BLaER1 treated with 17β-estradiol and CSF1 and Interleukin-3, amounts not matched to agents 10 nM and 100 nM (cell line): ENCODE measurements at regions not wholly inside any gene's neighbourhood (a gene's known extent, or its start where the extent isn't known, plus 50 kb on each side); places are given as distances from the start of the nearest gene placed in this dataset.
"Not testable (repeated sequence)": the region's sequence is repeated elsewhere in the genome, so short reads cannot be mapped to it uniquely, and the experiment has no call there.

Experiments used
- H3K27ac ChIP-seq, 11 experiments: shearing (Covaris generic); formaldehyde crosslinking; 2 replicates each; pipeline ENCODE4 v1.8.1; 2022
- H3K27me3 ChIP-seq, 11 experiments: shearing (Covaris generic); formaldehyde crosslinking; 2 replicates each; pipeline ENCODE4 v1.8.1; 2022
- H3K36me3 ChIP-seq, 11 experiments: shearing (Covaris generic); formaldehyde crosslinking; 2 replicates each; pipeline ENCODE4 v1.8.1; 2022
- H3K4me1 ChIP-seq, 10 experiments: shearing (Covaris generic); formaldehyde crosslinking; 2 replicates each; pipeline ENCODE4 v1.8.1; 2022
- H3K4me2 ChIP-seq, 11 experiments: shearing (Covaris generic); formaldehyde crosslinking; 2 replicates each; pipeline ENCODE4 v1.8.1; 2022
- H3K4me3 ChIP-seq, 10 experiments: shearing (Covaris generic); formaldehyde crosslinking; 2 replicates each; pipeline ENCODE4 v1.8.1; 2022
- H3K9ac ChIP-seq, 11 experiments: shearing (Covaris generic); formaldehyde crosslinking; 2 replicates each; pipeline ENCODE4 v1.8.1; 2022
- H3K9me3 ChIP-seq, 11 experiments: shearing (Covaris generic); formaldehyde crosslinking; replicated peaks in 1 of 11; 2 replicates each; pipeline ENCODE4 v1.8.1; 2022
- H4K20me1 ChIP-seq, 11 experiments: shearing (Covaris generic); formaldehyde crosslinking; 2 replicates each; pipeline ENCODE4 v1.8.1; 2022
- Cebpa-rat ChIP-seq, 11 experiments: shearing (Covaris generic); IDR thresholded peaks; 2 replicates each; pipeline ENCODE4 v1.8.1; 2022

DNA sequence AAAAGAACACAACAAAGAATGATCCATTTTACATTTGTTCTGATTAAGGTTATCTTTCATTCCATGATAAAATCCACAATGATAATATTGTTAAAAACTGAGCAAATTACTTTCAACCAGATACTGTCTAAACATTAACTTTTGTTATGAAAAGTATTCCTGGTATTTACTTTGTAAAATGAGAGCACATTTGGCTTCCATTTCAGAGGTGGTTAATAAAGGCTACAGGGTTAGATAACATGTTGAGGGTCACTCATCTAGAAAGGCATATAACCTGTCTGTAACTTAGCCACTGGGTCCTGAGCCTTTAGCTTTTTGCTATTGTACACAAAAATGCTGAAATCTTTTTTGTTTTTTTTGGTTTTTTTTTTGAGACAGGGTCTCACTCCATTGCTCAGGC, 99.3 kb downstream of the ANXA2R start:
- TF ChIP-seq Cebpa-rat (IDR thresholded peaks at IDR 0.05) = no peak
- H3K27ac ChIP-seq = no peak overlapping the region
- H3K4me2 ChIP-seq = no peak overlapping the region
- H3K27me3 ChIP-seq = peaks cover 25 to 40% (median 33%) of the 10 kb centered on the region in 11 experiments
- H3K36me3 ChIP-seq = no peaks in the 10 kb centered on the region
- H3K4me1 ChIP-seq = peaks cover 3 to 9% (median 6%) of the 10 kb centered on the region in 10 experiments; a peak in 9 of 20 replicates
- no peak overlapping the region for H3K4me3 ChIP-seq
- peaks cover 0 to 7% (median 0%) of the 10 kb centered on the region in 11 experiments; a peak in 3 of 22 replicates for H4K20me1 ChIP-seq
- no peak overlapping the region for H3K9ac ChIP-seq
- no peaks in the 10 kb centered on the region for H3K9me3 ChIP-seq

DNA sequence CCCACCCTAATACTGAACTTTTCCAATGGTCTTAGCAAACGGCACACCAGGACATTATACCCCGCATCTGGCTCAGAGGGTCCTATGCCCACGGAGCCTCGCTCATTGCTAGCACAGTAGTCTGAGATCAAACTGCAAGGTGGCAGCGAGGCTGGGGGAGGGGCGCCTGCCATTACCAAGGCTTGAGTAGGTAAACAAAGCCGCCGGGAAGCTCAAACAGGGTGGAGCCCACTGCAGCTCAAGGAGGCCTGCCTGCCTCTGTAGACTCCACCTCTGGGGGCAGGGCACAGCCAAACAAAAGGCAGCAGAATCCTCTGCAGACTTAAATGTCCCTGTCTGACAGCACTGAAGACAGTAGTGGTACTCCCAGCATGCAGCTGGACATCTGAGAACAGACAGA, 108.1 kb downstream of the ANXA2R start:
- not testable (repeated sequence) for H3K27me3 ChIP-seq, H3K36me3 ChIP-seq, H3K4me1 ChIP-seq, H3K9ac ChIP-seq, H3K27ac ChIP-seq, H4K20me1 ChIP-seq, H3K4me3 ChIP-seq, H3K4me2 ChIP-seq
- H3K9me3 ChIP-seq = peaks cover 20 to 31% (median 25%) of the 10 kb centered on the region in 11 experiments

DNA sequence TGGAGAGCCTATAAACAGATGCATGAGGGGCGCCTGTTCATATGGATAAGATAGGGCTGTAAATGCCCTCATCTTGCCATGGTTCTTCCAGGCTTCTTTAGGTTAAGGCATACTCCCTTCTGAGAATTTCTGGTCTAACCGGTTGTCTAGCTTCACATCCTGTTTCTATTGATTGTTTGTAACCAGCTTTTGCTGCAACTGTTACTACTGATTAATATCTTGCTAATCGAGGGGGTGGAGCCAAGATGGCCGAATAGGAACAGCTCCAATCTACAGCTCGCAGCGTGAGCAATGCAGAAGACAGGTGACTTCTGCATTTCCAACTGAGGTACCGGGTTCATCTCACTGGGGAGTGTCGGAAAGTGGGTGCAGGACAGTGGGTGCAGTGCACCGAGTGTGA, 108.7 kb downstream of the ANXA2R start:
- H3K36me3 ChIP-seq, H3K27ac ChIP-seq, H3K27me3 ChIP-seq, H3K4me2 ChIP-seq, H3K4me3 ChIP-seq, H3K4me1 ChIP-seq, H4K20me1 ChIP-seq, H3K9ac ChIP-seq: not testable (repeated sequence)
- peaks cover 21 to 36% (median 25%) of the 10 kb centered on the region in 11 experiments for H3K9me3 ChIP-seq

DNA sequence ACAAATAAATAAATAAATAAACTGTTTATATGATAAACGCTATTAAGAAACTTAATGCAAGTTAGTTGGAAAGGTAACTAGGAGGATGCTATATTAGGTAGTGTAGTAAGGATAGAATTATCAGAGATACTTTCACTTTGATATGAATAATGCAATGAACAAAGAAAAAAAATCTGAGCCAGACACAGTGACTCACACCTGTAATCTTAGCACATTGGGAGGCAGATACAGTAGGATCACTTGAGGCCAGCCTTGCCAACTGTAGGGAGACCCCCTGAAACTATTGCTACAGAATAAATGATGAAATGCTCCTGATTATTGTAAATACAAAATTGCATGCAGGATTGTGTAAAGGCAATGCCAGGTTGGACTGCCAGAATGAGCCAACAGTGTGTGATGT, 109.2 kb downstream of the ANXA2R start:
- Histone ChIP-seq H3K27me3 (no peaks in the 10 kb centered on the region), H4K20me1 (no peaks in the 10 kb centered on the region), H3K9me3 (peaks cover 21 to 38% (median 25%) of the 10 kb centered on the region in 11 experiments), H3K36me3 (peaks cover 0 to 4% (median 0%) of the 10 kb centered on the region in 11 experiments; a peak in 1 of 22 replicates), H3K27ac (no peak overlapping the region), H3K4me2 (no peak overlapping the region), H3K9ac (no peak overlapping the region), H3K4me1 (no peaks in the 10 kb centered on the region), H3K4me3 (no peak overlapping the region)
- TF ChIP-seq Cebpa-rat (IDR thresholded peaks at IDR 0.05) = no peak

DNA sequence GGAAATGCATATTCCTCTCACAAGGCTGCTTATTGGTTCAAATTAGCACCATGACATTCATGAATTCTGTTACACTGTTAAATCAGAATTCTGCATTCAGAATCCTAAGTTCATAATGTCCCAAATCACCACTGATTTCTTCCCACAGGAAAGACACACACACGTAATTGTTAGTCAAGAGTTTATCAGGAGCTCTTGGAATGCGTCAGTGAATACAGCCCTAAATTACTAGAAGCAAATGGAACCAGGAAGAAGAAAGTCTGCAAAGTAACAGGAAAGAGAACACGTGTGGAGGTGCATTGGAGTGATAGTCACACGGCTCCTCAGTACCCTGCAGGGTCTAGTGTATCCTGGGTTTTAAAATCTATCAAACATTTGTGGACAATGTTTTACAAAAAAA, 110.2 kb downstream of the ANXA2R start:
- Histone ChIP-seq H4K20me1 (no peaks in the 10 kb centered on the region), H3K4me2 (no peak overlapping the region), H3K4me1 (no peaks in the 10 kb centered on the region), H3K27me3 (no peaks in the 10 kb centered on the region), H3K9ac (no peak overlapping the region), H3K4me3 (no peak overlapping the region), H3K27ac (no peak overlapping the region), H3K9me3 (peaks cover 24 to 49% (median 30%) of the 10 kb centered on the region in 11 experiments), H3K36me3 (peaks cover 0 to 4% (median 0%) of the 10 kb centered on the region in 11 experiments; a peak in 1 of 22 replicates)
- no peak for TF ChIP-seq Cebpa-rat (IDR thresholded peaks at IDR 0.05)

DNA sequence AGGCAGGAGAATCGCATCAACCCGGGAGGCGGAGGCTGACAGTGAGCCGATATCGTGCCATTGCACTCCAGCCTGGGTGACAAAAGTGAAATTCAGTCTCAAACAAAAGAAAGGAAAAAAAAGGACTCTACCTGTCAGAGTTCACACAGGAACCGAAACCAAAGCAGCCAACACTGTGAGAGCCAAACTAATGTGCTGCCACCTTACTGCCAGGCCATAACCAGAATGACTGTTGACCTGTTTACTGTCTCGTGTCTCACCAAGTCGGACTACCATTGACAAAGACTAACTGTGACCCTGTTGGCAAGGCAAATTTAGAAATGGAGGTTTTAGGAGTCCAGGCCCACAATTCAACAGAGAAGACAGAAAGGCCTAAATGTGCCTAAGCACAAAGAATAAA, 112.4 kb downstream of the ANXA2R start:
- no peak for TF ChIP-seq Cebpa-rat (IDR thresholded peaks at IDR 0.05)
- no peaks in the 10 kb centered on the region for H3K27me3 ChIP-seq
- peaks cover 0 to 8% (median 0%) of the 10 kb centered on the region in 11 experiments; a peak in 3 of 22 replicates for H3K36me3 ChIP-seq
- H3K27ac ChIP-seq = no peak overlapping the region
- peaks cover 37 to 67% (median 42%) of the 10 kb centered on the region in 11 experiments for H3K9me3 ChIP-seq
- no peaks in the 10 kb centered on the region for H3K4me1 ChIP-seq
- no peaks in the 10 kb centered on the region for H4K20me1 ChIP-seq
- H3K9ac ChIP-seq = no peak overlapping the region
- no peak overlapping the region for H3K4me2 ChIP-seq
- no peak overlapping the region for H3K4me3 ChIP-seq

DNA sequence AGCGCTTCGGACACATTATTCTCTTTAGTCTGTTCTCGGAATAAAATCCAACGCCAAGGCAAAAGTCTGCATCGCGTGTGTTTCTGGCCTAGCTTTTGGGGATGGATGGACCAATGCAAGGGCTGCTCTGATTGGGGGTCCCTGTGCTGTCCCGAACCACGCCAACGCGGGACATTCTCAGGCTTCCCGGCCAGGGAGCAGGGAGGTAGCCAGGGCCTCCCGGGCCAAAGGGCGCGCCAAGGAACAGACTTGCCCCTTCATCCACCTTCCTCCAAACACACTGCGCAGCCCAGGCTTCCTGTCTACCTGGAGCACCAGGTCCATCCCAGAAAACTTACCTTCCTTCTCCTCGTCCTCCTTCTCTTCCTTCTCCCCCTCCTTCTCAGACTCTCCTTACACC, 113.0 kb upstream of the SELENOP start:
- H3K27me3 ChIP-seq = no peaks in the 10 kb centered on the region
- no peak for TF ChIP-seq Cebpa-rat (IDR thresholded peaks at IDR 0.05)
- no peak overlapping the region for H3K4me3 ChIP-seq
- H4K20me1 ChIP-seq = no peaks in the 10 kb centered on the region
- H3K36me3 ChIP-seq = peaks cover 0 to 8% (median 0%) of the 10 kb centered on the region in 11 experiments; a peak in 2 of 22 replicates
- H3K4me1 ChIP-seq = no peaks in the 10 kb centered on the region
- H3K4me2 ChIP-seq = no peak overlapping the region
- H3K27ac ChIP-seq = no peak overlapping the region
- H3K9ac ChIP-seq = no peak overlapping the region
- H3K9me3 ChIP-seq = peaks cover 13 to 39% (median 20%) of the 10 kb centered on the region in 11 experiments

DNA sequence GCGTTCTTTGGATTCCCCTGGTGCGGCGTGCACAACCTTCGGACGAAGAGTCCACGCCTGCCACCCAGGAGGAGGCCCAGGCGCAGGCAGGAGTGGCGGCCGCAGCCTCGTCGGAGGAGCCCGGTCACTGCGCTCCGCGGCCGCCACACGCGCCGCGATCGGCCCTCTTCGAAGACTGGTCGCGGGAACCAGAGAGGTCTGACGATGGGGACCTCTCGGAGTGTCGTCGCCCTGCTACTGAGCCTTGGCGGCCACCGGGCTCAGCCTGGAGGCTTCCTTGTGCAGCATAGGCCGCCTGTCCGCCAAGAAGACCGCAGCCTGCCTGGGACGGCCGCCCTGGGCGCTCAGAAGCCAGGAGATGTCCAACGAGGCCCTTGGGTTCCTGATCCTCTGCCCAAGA, 112.5 kb upstream of the SELENOP start:
- H3K27ac ChIP-seq = no peak overlapping the region
- H3K4me2 ChIP-seq = no peak overlapping the region
- H3K4me1 ChIP-seq = no peaks in the 10 kb centered on the region
- TF ChIP-seq Cebpa-rat (IDR thresholded peaks at IDR 0.05) = no peak
- H3K27me3 ChIP-seq = no peaks in the 10 kb centered on the region
- peaks cover 13 to 39% (median 20%) of the 10 kb centered on the region in 11 experiments for H3K9me3 ChIP-seq
- H4K20me1 ChIP-seq = no peaks in the 10 kb centered on the region
- no peak overlapping the region for H3K9ac ChIP-seq
- peaks cover 0 to 8% (median 0%) of the 10 kb centered on the region in 11 experiments; a peak in 2 of 22 replicates for H3K36me3 ChIP-seq
- no peak overlapping the region for H3K4me3 ChIP-seq

DNA sequence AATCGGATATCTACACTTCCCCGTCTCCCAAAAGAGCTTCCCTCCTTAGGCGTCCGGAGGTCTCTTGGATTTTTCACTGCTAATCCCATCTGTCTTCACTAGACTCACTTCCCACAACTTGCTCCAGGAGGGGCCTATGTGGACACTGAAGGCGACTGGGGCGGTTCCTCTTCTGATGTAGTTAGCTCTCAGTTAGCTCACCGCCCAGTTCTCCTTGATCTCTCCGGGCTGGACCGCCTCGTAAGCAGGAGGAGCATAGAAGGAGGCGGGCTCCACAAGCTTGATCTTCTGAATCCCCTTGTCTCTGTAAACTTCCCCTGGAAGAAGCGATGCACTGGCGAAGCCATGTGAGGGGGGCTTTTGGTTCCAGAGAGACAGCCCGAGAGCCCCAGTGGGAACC, 112.0 kb upstream of the SELENOP start:
- no peaks in the 10 kb centered on the region for H4K20me1 ChIP-seq

DNA sequence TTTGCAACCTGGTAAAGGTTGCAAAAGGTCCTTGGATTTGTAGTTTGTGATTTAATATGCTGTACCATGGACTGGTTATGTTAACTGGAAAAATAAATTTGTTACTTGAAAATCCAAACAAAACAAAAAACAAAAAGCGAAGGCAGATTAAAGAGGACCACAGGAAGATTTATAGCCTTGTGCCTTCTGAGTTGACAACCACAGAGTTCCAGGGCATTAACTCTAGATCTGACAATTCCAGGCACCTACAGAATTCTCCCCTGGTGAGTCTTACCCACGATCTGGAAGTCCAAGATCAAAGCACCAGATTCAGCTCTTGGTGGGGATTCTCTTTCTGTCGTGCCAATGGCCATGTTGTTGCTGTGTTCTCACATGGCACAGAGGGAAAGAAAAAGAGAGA, 107.9 kb upstream of the SELENOP start:
- Histone ChIP-seq H4K20me1 (no peaks in the 10 kb centered on the region), H3K9ac (no peak overlapping the region), H3K4me2 (no peak overlapping the region), H3K9me3 (peaks cover 8 to 16% (median 13%) of the 10 kb centered on the region in 11 experiments), H3K27ac (no peak overlapping the region), H3K27me3 (no peaks in the 10 kb centered on the region), H3K4me1 (no peaks in the 10 kb centered on the region), H3K36me3 (peaks cover 0 to 8% (median 0%) of the 10 kb centered on the region in 11 experiments; a peak in 2 of 22 replicates), H3K4me3 (no peak overlapping the region)
- no peak for TF ChIP-seq Cebpa-rat (IDR thresholded peaks at IDR 0.05)

More for the DNA sequence above, 112.0 kb upstream of the SELENOP start:
- no peak for TF ChIP-seq Cebpa-rat (IDR thresholded peaks at IDR 0.05)
- Histone ChIP-seq H3K27ac (no peak overlapping the region), H3K9ac (no peak overlapping the region), H3K4me3 (no peak overlapping the region), H3K4me2 (no peak overlapping the region), H3K36me3 (peaks cover 0 to 8% (median 0%) of the 10 kb centered on the region in 11 experiments; a peak in 2 of 22 replicates), H3K27me3 (no peaks in the 10 kb centered on the region), H3K9me3 (peaks cover 13 to 39% (median 20%) of the 10 kb centered on the region in 11 experiments), H3K4me1 (no peaks in the 10 kb centered on the region)
